ENCODE measurements at regions not wholly inside any gene's neighbourhood (a gene's known extent, or its start where the extent isn't known, plus 50 kb on each side); places are given as distances from the start of the nearest gene placed in this dataset.

GRCh38 chrX:125089761-125090445 is 229.8 kb upstream of the TEX13C start:
- TF ChIP-seq ARNTL (CRISPR knock-in tag; IDR thresholded peaks at IDR 0.05; ENCODE audit: borderline replicate concordance, low read depth) (no peak), ZNF70 (CRISPR knock-in tag; IDR thresholded peaks at IDR 0.05) (no peak), ZC3H10 (CRISPR knock-in tag; IDR thresholded peaks at IDR 0.05) (no peak), CREB5 (CRISPR knock-in tag; IDR thresholded peaks at IDR 0.05; ENCODE audit: low read depth) (no peak), GLIS3 (CRISPR knock-in tag; IDR thresholded peaks at IDR 0.05) (no peak), TCF4 (CRISPR knock-in tag; IDR thresholded peaks at IDR 0.05; ENCODE audit: borderline replicate concordance) (no peak), BACH2 (CRISPR knock-in tag; IDR thresholded peaks at IDR 0.05; ENCODE audit: borderline replicate concordance) (no peak), ZNF8 (CRISPR knock-in tag; IDR thresholded peaks at IDR 0.05) (no peak)

Measured in SK-N-SH treated with all-trans-retinoic acid at 6 μM for 48 hours (cell line).